Immature natural killer cell (primary cell): ENCODE measurements at regions not wholly inside any gene's neighbourhood (a gene's known extent, or its start where the extent isn't known, plus 50 kb on each side); places are given as distances from the start of the nearest gene placed in this dataset.
A peak's percentile ranks its signal among the peaks of the same experiment; 100 is the strongest.

ENCODE experiments used
- DNase-seq, 3 donors: peaks; one replicate each; pipeline ENCODE4 v3.0.0; 2022; ENCODE audit warnings: mixed read lengths in 1 of 3
- H3K27ac Mint-ChIP-seq, 6 donors: one replicate each; pipeline ENCODE4 v1.8.0; 2020; ENCODE audit warnings: mixed read lengths in 6 of 6, mild to moderate bottlenecking in 5 of 6, inconsistent platforms in 4 of 6, moderate library complexity in 3 of 6
- H3K27me3 Mint-ChIP-seq, 3 donors: one replicate each; pipeline ENCODE4 v1.8.0; 2020 to 2021; ENCODE audit warnings: low read depth in 3 of 3, mild to moderate bottlenecking in 3 of 3, mixed read lengths in 3 of 3, moderate library complexity in 3 of 3, inconsistent platforms in 1 of 3
- H3K36me3 Mint-ChIP-seq, 3 donors: one replicate each; pipeline ENCODE4 v1.8.0; 2020; ENCODE audit warnings: mixed read lengths in 3 of 3, inconsistent platforms in 2 of 3, mild to moderate bottlenecking in 2 of 3
- H3K4me1 Mint-ChIP-seq, 2 donors: one replicate each; pipeline ENCODE4 v1.8.0; 2020; ENCODE audit warnings: inconsistent platforms in 2 of 2, mild to moderate bottlenecking in 2 of 2, mixed read lengths in 2 of 2, moderate library complexity in 1 of 2
- H3K4me3 Mint-ChIP-seq, 5 donors: one replicate each; pipeline ENCODE4 v1.8.0; 2020; ENCODE audit warnings: mild to moderate bottlenecking in 5 of 5, mixed read lengths in 5 of 5, inconsistent platforms in 3 of 5, moderate library complexity in 3 of 5
- H3K9me3 Mint-ChIP-seq, 6 donors: one replicate each; pipeline ENCODE4 v1.8.0; 2020; ENCODE audit warnings: mild to moderate bottlenecking in 6 of 6, mixed read lengths in 6 of 6, inconsistent platforms in 4 of 6, moderate library complexity in 3 of 6

DNA sequence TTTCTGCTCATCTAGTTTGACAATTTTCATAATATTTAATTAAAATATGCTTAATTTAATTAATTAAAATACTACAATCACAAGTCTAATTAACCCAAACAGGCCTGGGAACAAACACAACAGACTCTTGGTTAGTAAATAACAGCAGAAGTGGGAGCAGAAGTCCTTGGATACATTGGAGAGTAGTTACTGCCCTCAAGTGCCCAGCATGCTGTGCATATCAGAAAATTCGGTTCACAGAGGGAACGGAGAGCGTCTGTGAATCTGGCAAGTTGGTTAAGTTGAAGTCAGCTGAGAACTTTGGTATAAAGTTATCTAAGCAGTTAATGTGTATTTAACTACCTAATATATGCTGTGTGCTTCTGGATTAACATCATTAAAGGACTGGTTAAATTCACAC, 87.0 kb upstream of the ATG10 start:
- Mint-ChIP-seq H3K9me3 (no peaks in the 10 kb centered on the region), H3K27me3 (peaks cover 0 to 6% (median 2%) of the 10 kb centered on the region in 3 donors), H3K4me1 (no peaks in the 10 kb centered on the region), H3K36me3 (no peaks in the 10 kb centered on the region), H3K27ac (no peak overlapping the region), H3K4me3 (no peak overlapping the region)
- no peak for DNase-seq

DNA sequence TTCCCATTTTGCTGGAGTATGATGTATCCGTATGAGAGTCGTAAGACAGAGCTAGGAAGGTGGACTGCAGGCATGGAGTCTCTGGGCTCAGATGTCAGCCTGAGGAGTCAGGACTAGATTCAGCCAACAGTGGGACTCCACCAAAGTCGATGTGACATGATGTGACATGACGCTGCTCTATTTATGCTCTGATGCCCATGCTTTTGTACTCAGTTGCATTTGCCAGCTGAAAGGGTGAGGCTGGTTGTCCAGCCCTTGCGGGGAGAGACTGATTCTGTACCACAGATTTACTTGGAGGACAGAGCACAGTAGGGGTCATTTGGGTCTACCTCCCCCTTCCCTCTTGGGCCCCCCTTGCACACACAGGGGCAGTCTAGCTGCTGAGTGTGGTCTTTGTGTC, 88.5 kb upstream of the ATG10 start:
- Mint-ChIP-seq H3K9me3 (peaks cover 0 to 2% (median 0%) of the 10 kb centered on the region in 6 donors), H3K27me3 (peaks cover 2 to 6% (median 4%) of the 10 kb centered on the region in 3 donors), H3K4me1 (no peaks in the 10 kb centered on the region), H3K36me3 (no peaks in the 10 kb centered on the region), H3K4me3 (no peak overlapping the region), H3K27ac (no peak overlapping the region)
- DNase-seq: no peak

- no peaks in the 10 kb centered on the region for H3K36me3 Mint-ChIP-seq
- DNase-seq: no peak
- no peak overlapping the region for H3K27ac Mint-ChIP-seq
- no peak overlapping the region for H3K4me3 Mint-ChIP-seq
- H3K4me1 Mint-ChIP-seq: no peaks in the 10 kb centered on the region
- H3K9me3 Mint-ChIP-seq: peaks cover 0 to 2% (median 0%) of the 10 kb centered on the region in 6 donors
- peaks cover 4 to 6% (median 4%) of the 10 kb centered on the region in 3 donors for H3K27me3 Mint-ChIP-seq
Measured at GRCh38 chr5:81881595-81881994, 90.2 kb upstream of the ATG10 start.

GRCh38 chr5:81879936-81880335, 91.9 kb upstream of the ATG10 start:
- Mint-ChIP-seq H3K4me1 (no peaks in the 10 kb centered on the region), H3K27ac (no peak overlapping the region), H3K9me3 (peaks cover 0 to 2% (median 0%) of the 10 kb centered on the region in 6 donors), H3K27me3 (peaks cover 4 to 6% (median 4%) of the 10 kb centered on the region in 3 donors), H3K4me3 (no peak overlapping the region), H3K36me3 (no peaks in the 10 kb centered on the region)
- DNase-seq: no peak

DNA sequence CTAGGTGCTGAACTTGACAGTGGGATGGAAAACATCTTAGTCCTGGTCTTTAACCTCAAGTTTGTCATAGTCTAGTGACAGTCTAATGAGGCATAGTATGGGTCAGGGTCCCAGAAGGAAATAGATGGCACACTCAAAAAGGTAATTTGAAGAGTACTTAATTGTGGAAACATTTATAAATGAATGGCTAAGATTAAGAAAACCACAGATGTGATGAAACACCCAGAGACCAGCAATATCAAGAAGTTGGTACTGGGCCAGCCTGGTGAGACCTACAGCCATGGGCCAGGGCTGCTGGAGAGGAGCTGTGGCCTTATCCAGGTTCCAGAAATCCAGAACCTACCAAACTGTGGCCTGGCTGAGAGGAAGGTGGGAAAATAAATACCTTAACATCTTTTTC, 93.5 kb upstream of the ATG10 start:
- Mint-ChIP-seq H3K36me3 (no peaks in the 10 kb centered on the region), H3K4me1 (no peaks in the 10 kb centered on the region), H3K27me3 (peaks cover 4% of the 10 kb centered on the region in 3 donors), H3K27ac (no peak overlapping the region), H3K9me3 (peaks cover 0 to 2% (median 0%) of the 10 kb centered on the region in 6 donors), H3K4me3 (no peak overlapping the region)
- no peak for DNase-seq

- DNase-seq: no peak
- Mint-ChIP-seq H3K27me3 (peaks cover 0 to 8% (median 2%) of the 10 kb centered on the region in 3 donors), H3K36me3 (peaks cover 0 to 4% (median 0%) of the 10 kb centered on the region in 3 donors), H3K4me1 (no peaks in the 10 kb centered on the region), H3K4me3 (no peak overlapping the region), H3K27ac (no peak overlapping the region), H3K9me3 (no peaks in the 10 kb centered on the region)
Measured at GRCh38 chr5:81866994-81867393, 104.8 kb upstream of the ATG10 start.

- Mint-ChIP-seq H3K36me3 (peaks cover 0 to 4% (median 0%) of the 10 kb centered on the region in 3 donors), H3K9me3 (no peaks in the 10 kb centered on the region), H3K27ac (no peak overlapping the region), H3K27me3 (peaks cover 0 to 7% (median 1%) of the 10 kb centered on the region in 3 donors), H3K4me1 (no peaks in the 10 kb centered on the region), H3K4me3 (no peak overlapping the region)
- DNase-seq: no peak
Measured at GRCh38 chr5:81860778-81861177, 109.9 kb upstream of the SSBP2 start.

DNA sequence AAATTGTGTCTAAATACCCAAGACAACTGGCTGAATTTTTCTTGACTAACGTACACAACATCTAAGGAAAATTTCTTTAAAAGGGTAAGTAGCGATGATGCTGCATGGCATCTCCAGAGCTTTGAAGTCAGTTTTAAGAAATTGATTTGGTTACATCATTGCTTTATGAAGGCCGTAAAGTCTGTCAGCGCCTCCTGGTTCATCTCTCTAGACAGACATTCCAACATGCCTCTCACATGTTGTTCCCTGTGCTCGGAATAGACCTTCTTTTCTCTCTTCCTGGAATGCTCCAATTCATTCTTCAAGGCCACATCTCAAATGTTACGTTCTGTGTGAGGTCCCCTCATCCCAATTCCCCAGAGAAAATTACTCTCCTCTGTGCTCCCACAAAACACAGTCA, 108.7 kb upstream of the SSBP2 start:
- no peak for DNase-seq
- H3K27ac Mint-ChIP-seq: no peak overlapping the region
- peaks cover 0 to 7% (median 1%) of the 10 kb centered on the region in 3 donors for H3K27me3 Mint-ChIP-seq
- H3K9me3 Mint-ChIP-seq: no peaks in the 10 kb centered on the region
- no peak overlapping the region for H3K4me3 Mint-ChIP-seq
- peaks cover 0 to 4% (median 0%) of the 10 kb centered on the region in 3 donors for H3K36me3 Mint-ChIP-seq
- H3K4me1 Mint-ChIP-seq: no peaks in the 10 kb centered on the region

DNA sequence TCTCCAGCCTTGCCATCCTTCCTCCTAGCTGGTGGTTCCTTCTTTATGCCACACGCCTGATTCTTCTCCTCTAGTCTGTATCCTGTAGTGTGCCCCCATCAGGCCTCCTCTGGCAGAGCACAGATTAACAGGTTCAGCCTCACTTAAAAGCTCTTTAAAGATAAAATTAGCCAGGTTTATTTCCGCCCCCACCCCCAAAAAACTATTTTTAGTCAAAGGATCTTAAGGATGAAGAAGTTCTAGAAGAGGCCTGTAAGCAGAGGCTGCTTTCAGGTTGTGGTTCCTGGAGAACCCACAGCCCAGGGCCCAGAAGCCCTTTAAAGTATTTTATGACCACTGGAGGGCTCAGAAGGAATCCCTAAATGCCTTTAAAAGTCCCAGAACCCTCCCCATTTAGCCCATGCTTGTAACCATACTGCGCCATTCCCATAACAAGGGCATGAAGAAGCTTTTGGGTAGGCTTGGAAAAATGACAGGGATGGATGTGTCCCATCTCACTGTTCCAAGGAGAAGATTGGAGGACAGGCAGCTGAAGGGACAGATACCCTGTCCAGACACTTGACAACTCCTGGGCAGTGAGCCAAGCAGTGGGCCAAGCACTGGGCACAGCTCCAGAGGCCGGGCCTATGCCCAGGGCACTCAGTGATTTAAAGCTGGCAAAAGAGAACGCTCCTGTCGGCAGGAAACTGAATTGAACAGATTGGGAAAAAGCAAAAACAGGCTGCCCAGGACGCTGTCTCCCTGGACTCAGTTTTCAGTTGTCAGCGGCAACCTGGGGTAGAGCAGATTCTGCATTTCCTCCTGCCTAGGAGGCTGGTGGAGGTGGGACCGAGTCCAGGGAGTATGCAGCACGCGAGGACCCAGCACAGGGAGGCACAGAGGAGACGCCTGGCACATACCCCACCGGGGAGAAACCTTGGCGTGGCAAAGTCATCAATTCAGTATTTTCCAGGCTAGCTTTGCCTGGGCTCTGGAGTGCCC, 106.3 kb upstream of the SSBP2 start:
- DNase-seq: no peak
- Mint-ChIP-seq H3K4me3 (no peak overlapping the region), H3K9me3 (no peaks in the 10 kb centered on the region), H3K36me3 (no peaks in the 10 kb centered on the region), H3K27ac (no peak overlapping the region), H3K4me1 (peaks cover 7 to 11% of the 10 kb centered on the region in 2 donors), H3K27me3 (peaks cover 0 to 7% (median 0%) of the 10 kb centered on the region in 3 donors)

DNA sequence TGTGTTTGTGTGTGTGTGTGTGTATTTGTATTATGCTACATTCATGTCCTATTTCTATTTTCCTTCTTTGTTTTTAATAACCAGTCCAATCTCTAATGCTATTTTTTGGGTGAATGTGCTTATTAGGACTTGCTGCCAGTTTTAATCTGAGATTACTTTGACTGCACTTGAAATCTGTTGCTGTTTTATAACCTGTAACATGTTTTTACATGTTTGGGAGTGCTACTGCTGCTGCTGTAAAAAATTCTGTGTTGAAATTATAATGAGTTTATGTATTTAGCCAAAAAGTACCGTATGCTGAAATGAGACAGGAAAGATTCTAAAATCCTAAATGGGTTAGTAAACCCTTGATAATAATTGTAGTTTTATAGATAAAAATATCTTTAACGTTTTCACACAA, 104.7 kb upstream of the SSBP2 start:
- Mint-ChIP-seq H3K27ac (no peak overlapping the region), H3K27me3 (peaks cover 4 to 13% (median 10%) of the 10 kb centered on the region in 3 donors), H3K36me3 (peaks cover 0 to 3% (median 0%) of the 10 kb centered on the region in 3 donors), H3K9me3 (no peaks in the 10 kb centered on the region), H3K4me3 (no peak overlapping the region), H3K4me1 (peaks cover 20 to 28% of the 10 kb centered on the region in 2 donors)
- DNase-seq: no peak

- Mint-ChIP-seq H3K27ac (peak overlapping the region in 1 of 6 donors; percentile 5), H3K36me3 (peaks cover 0 to 3% (median 0%) of the 10 kb centered on the region in 3 donors)
Measured at GRCh38 chr5:81854915-81855314, 104.0 kb upstream of the SSBP2 start.

GRCh38 chr5:81854485-81854884, 103.6 kb upstream of the SSBP2 start:
- Mint-ChIP-seq H3K9me3 (no peaks in the 10 kb centered on the region), H3K4me1 (peaks cover 26 to 35% of the 10 kb centered on the region in 2 donors), H3K4me3 (no peak overlapping the region), H3K27me3 (peaks cover 4 to 14% (median 13%) of the 10 kb centered on the region in 3 donors), H3K36me3 (peaks cover 0 to 3% (median 0%) of the 10 kb centered on the region in 3 donors), H3K27ac (no peak overlapping the region)
- DNase-seq: no peak

More at GRCh38 chr5:81854915-81855314, 104.0 kb upstream of the SSBP2 start:
- no peak for DNase-seq
- peaks cover 4 to 14% (median 13%) of the 10 kb centered on the region in 3 donors for H3K27me3 Mint-ChIP-seq
- H3K4me3 Mint-ChIP-seq: no peak overlapping the region
- no peaks in the 10 kb centered on the region for H3K9me3 Mint-ChIP-seq
- H3K4me1 Mint-ChIP-seq: peaks cover 26 to 35% of the 10 kb centered on the region in 2 donors

GRCh38 chr5:81853030-81853357, 102.1 kb upstream of the SSBP2 start:
- H3K36me3 Mint-ChIP-seq: peaks cover 0 to 3% (median 0%) of the 10 kb centered on the region in 3 donors
- H3K4me1 Mint-ChIP-seq: peaks cover 26 to 35% of the 10 kb centered on the region in 2 donors
- no peaks in the 10 kb centered on the region for H3K9me3 Mint-ChIP-seq
- H3K27ac Mint-ChIP-seq: peak overlapping the region in 5 of 6 donors; percentile 25 to 95 (median 78)
- DNase-seq: no peak
- peaks cover 4 to 14% (median 13%) of the 10 kb centered on the region in 3 donors for H3K27me3 Mint-ChIP-seq
- peak overlapping the region; percentile 81 to 96 (median 89) for H3K4me3 Mint-ChIP-seq

GRCh38 chr5:81852291-81853029, 101.6 kb upstream of the SSBP2 start:
- Mint-ChIP-seq H3K4me1 (peaks cover 26 to 35% of the 10 kb centered on the region in 2 donors), H3K36me3 (peaks cover 0 to 3% (median 0%) of the 10 kb centered on the region in 3 donors)

More at GRCh38 chr5:81852291-81853029, 101.6 kb upstream of the SSBP2 start:
- DNase-seq: peak; percentile 8 to 26 (median 18)
- Mint-ChIP-seq H3K9me3 (no peaks in the 10 kb centered on the region), H3K4me3 (peak overlapping the region; percentile 81 to 96 (median 89)), H3K27ac (peak overlapping the region; percentile 67 to 97 (median 88)), H3K27me3 (peaks cover 4 to 17% (median 13%) of the 10 kb centered on the region in 3 donors)
